ENCODE measurements at regions not wholly inside any gene's neighbourhood (a gene's known extent, or its start where the extent isn't known, plus 50 kb on each side); places are given as distances from the start of the nearest gene placed in this dataset.

DNA sequence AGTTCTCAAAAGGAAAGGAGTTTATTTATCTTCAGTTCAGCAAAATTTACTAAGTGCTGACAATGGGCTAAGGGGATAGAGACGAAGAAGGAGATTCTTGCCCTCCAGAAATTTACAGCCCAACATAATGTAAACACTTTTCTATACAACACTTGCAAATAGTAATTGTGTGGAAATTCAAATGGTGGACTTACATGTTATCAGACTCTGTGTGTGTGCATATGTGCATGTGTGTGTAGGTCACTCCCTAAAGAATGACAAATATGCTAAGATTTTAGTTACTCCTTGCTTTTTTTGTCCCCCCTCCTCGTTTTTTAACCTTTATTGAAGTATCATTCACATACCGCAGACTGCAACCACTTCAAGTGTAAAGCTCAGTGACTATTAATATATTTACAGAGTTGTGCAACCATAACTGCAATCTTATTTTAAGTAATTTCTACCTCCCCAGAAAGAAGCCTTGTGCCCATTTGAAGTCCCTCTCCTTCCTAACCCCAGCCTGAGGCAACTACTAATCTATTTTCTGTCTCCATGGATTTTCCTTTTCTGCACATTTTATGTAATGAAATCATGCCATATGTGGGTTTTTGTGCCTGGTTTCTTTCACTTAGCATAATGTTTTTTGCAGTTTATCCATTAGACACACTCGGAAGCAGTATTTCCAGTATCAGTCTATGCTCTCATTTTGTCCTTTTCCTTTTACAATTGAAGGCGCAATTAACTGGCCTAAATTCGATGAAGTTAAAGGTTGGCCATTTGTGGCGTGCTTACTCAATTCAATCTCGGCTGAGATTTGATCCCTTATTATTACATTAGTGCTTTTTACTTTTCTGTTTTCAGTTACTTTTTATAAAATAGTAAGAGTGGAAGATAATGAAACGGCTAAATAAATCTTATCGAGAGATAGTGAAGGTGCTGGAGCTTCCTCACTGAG is 318.4 kb downstream of the HAPSTR1 start:
- no peak for TF ChIP-seq EZH2 (IDR thresholded peaks at IDR 0.05; ENCODE audit: borderline replicate concordance, low read depth, low read length, poor library complexity, severe bottlenecking)
- no peak for TF ChIP-seq CTCF (conservative IDR thresholded peaks at IDR 0.05; ENCODE audit: low read depth, low read length)
